Fibroblast of the conjunctiva (primary cell): ENCODE measurements at regions not wholly inside any gene's neighbourhood (a gene's known extent, or its start where the extent isn't known, plus 50 kb on each side); places are given as distances from the start of the nearest gene placed in this dataset.
"Not testable (repeated sequence)": the region's sequence is repeated elsewhere in the genome, so short reads cannot be mapped to it uniquely, and the experiment has no call there.

ENCODE experiments used
- DNase-seq: peaks from one replicate; pipeline ENCODE4 v3.0.0-alpha.2; 2010; ENCODE audit warnings: low read depth

GRCh38 chr15:59783774-59784520 lies 94.8 kb upstream of the BNIP2 start:
- DNase-seq, result not testable (repeated sequence)

GRCh38 chr15:59779110-59779509 lies 90.0 kb upstream of the BNIP2 start:
- no peak for DNase-seq

- DNase-seq, result no peak
Observed at GRCh38 chr15:59764775-59765174, 75.7 kb upstream of the BNIP2 start.

GRCh38 chr15:59762558-59762957 lies 73.4 kb upstream of the BNIP2 start:
- DNase-seq, result no peak

GRCh38 chr15:59760256-59760655 lies 71.1 kb upstream of the BNIP2 start:
- DNase-seq, result not testable (repeated sequence)

GRCh38 chr15:59751552-59752413 lies 62.7 kb upstream of the BNIP2 start:
- no peak for DNase-seq

- no peak for DNase-seq
Observed at GRCh38 chr15:59746777-59747176, 57.7 kb upstream of the BNIP2 start.

GRCh38 chr15:59741274-59741906 lies 52.3 kb upstream of the BNIP2 start:
- DNase-seq, result peak; percentile 5

GRCh38 chr15:59739557-59740186 lies 50.6 kb upstream of the BNIP2 start:
- DNase-seq, result no peak
